CD4-positive, alpha-beta T cell treated with Interleukin-6 at 100 ng/mL for 8 hours (primary cell): ENCODE measurements at regions not wholly inside any gene's neighbourhood (a gene's known extent, or its start where the extent isn't known, plus 50 kb on each side); places are given as distances from the start of the nearest gene placed in this dataset.

Experiments used
- DNase-seq: peaks from one replicate; pipeline ENCODE4 v3.0.0-alpha.2; 2020; ENCODE audit warnings: mixed read lengths, low spot score

DNA sequence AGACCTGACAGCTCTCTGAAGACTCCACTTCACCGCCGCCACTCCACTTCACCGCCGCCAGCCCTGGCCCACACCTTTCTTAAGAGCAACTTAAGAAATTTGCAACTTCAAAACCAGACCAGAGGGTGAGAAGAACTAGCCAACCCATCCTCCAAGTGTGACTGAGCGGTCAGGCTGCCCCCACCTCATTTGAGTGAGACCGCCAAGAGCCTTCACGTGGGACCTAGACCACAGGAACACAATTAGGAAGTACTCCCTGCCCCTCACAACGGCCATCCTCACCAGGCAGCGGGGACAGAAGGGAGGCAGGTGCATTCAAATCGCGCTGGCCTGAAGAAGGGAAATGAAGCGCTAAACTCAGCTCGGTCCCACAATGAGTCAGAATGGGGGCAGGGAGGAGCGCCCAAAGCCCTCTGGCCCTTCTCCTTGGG lies 156.8 kb upstream of the BCL6 start:
- DNase-seq, result no peak

DNA sequence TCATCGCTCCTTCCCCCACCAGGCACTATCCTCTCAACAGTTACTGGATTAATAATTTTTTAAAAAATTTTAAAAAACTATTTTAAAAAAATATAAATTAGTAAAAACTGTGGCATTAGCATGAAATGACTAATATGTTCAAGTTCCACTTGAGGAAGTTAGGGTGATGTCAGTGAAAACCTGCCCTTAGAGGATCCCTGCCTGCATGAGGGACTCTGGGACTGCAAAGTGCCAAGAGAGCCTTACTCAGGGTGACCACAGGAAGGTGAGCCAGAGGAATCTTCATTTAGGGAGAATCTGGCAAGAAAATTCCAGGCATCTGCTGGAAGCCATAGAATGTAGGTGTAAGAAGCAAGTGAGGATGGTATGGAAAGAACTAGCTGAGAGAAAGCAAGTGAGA lies 157.7 kb upstream of the BCL6 start:
- no peak for DNase-seq

DNA sequence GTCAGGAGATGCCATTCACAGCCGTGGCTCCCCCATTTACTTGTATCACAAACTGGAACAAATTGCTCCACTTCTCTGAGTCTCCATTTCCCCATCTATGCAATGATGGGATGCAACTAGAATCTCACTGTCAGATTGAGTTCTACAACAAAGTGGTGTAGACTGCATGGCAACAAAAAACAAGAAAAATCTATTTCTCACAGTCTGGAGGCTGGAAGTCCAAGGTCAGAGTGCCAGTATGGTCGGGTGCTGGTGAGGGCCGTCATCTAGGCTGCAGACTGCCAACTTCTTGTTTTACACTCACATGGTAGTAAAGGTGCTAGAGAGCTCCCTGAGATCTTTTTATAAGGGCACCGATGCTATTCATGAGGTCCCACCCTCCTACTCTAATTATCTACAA lies 158.4 kb upstream of the BCL6 start:
- DNase-seq, result no peak

DNA sequence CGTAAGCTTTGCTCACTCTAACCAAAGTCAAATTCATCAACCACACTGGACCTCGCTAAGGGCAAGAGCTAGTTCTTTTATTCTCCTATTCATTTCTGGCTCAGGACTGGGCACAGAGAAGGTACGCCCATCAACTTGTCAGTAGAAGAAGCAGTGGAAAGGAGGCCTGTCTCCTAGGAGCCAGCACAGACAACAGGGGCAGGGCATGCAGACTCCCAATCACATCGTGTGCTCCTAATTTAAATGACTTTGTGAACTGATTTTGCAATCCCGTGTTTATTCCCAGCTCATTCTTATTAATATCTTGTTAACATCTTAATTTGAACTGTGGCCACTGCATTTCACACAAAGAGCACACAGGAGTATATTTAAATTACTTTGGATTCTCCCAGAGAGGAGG lies 161.1 kb upstream of the BCL6 start:
- DNase-seq, result no peak

DNA sequence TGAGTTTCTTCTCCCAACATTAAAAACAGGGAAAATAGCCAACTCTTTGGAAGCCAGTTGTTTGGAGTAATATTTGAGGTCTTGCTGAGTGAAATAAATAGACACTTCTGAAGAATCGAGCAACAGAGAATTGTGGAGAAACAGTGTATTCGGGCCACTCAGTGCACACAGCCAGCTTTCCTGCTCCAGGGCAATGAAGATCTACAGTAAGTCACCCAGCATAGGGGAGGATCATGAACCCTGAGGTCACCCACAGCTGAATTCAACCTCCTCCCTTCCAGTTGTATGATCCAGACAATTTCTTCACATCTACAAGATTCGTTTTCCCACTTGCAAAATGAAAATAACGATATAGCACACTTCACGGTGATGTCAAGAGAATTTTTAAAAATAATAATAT lies 161.7 kb upstream of the BCL6 start:
- DNase-seq, result no peak

DNA sequence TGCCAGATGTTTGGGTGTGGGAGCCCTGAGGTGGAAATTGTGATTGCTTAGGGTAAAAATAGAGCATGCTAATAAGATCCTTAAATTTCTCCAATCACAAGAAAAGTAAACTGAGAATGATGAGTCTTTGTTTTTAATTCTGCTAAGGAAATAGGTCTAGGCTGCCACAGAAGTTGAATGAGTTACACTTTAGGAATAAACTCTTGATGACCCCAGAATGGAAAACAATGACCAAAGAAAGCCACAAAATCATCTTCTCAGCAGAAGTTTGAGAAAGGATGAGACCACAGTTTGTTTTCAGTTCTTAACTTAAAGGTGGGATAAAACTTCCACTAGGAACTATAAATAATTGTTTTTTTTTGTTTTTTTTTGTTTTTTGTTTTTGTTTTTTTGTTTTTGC lies 164.6 kb upstream of the BCL6 start:
- no peak for DNase-seq

DNA sequence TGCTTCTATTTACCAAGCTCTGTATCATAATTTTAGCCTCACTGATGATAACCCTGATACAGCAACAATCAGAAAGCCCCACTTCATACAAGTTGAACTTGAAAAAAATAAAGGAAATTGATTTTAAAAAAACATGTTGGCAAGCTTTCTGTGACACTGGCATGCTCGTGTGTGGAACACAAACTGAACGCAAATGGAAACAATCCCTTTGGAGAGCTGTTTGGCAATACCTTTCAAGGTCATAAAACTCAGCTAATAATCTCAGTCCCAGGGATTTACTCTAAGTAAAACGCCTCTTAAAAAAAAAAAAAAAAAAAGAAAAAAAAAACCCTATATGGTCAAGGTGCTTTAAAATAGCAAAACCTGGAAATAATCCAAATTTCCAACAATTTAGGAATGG lies 166.7 kb upstream of the BCL6 start:
- DNase-seq, result no peak

DNA sequence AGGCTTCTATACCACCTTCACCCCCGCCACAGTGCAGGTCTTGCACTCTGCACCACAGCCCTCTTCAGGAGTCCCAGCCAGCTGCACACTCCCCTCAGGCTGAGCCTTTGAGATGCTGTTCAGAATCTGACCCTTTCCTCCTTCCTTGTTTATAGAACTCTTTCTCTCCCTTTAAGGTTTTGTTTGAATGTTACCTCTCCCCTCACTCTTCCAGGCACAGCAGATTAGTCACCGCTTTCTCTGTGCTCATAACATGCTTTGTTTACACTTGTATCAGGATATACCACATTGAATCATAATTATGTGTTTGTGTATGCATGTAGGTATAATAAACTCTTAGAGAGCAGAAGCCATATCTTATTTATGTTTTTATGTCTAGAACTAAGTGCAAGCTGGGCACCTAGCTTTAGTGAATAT lies 168.4 kb upstream of the BCL6 start:
- DNase-seq, result no peak

DNA sequence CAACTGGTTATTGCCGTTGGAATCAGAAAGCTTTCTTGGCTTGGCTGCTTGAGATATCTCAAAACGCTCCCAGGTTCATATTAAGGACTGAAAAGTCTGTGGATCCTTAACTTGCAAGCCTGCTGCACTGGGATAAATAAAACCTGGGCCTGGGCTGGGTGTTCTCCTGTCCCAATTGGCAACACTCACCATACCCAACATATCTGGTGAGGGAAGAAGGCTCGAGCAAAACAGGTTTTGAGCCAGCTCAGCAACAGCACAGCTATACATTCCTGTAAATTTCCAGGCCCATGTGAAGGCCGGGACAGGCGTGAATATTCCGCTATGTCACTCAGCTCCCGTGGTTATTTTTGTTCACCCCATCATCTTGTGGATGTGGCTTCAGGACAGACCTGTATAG lies 169.0 kb upstream of the BCL6 start:
- no peak for DNase-seq

DNA sequence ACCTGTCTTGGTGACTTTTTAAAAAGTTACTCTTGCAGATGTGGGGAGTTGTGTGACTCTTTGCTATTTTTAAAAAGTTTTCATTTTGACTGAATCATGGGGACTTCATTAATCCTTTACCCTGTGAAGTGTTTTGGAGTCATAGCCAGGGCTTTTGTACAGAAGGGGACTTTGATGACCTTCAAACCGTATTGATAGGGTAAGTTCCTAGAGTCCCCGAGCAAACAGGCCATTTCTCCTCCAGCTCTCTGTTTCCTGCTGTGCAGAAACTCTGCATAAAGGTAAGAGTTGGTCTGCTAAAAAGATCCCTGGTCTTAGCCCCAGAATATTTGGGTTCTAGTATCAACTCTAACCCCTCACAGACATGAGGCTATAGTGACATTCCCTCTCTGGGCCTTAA lies 170.8 kb upstream of the BCL6 start:
- no peak for DNase-seq

DNA sequence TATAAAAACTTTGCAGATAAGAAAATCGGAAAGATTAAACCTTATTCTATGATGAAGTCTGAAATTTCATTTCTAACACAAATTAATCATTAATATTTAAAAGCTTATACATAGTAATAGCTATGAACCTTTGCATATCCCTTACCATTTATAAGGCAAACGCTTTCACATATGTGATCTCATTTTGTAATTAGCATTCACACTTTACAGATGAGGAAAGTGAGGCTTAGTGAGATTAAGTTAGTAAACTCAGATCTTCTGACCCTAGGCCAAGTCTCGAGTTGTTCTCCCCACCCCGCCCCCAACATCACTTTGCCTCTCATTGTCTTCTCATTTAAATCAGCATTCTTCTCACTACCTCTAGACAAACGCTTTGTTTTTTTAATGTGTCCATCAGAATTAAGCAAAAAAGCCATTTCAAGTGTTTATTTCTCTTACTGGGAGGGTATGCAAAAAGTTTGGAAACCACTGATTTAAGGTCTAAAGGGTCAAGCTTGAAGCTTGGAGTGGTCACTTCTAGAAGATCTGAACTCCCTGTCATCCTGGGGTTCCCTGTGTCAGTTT lies 172.9 kb upstream of the BCL6 start:
- DNase-seq, result no peak

DNA sequence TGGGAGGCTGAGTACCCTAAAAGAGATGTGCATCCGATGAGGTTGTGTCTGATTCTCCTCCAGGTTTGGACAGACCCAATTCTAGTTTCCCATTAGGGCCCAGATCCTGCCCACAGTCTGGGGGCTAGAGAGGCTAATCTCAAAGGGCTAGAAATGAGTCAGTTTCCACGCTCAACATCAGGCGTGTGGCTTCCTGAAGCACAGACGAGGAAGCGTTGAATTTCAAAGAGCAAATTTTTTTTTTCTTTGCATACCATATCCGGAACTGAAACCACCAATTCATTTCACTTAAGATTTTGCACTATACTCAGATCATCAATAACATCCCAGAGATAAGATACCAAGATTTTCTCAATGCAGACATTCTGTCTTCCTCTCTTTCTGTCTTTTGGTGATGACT lies 173.8 kb upstream of the BCL6 start:
- peak; percentile 61 for DNase-seq

DNA sequence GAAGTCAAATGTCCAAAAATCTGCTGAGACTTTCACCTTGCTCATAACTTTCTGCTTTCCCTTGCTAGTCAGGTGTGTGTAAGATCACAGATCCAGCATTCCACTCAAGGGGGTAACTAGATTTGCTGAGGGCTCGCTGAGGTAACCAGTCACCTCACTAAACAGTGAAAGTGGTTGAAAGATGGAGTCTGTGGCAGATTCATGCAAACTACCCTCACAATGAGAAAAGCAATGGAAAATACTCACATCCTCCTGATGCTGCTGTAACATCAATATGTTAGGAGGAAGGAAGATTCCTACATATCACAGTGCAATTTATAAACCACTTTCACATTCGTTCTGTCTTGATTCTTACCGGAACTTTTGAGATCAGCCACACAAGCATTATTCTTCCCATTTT lies 174.3 kb upstream of the BCL6 start:
- DNase-seq, result no peak

DNA sequence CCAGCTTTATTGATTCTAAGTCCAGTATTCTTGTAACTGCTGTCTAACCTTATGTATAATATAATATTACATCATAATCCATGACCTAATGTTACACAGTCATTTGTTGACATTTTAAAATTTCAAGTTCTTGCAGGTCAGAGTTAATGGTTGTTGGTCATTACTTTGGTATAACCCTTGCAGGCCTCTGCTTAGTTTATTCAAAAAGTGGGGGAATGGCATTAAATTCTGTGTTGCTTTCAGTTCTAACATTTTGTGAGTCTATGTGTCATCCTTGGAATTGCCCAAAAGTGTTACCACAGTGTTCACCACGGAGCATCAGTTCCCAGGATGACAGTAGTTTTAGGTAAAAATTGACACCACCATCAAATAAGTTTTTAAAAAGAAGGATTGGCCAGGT lies 174.8 kb upstream of the BCL6 start:
- no peak for DNase-seq

DNA sequence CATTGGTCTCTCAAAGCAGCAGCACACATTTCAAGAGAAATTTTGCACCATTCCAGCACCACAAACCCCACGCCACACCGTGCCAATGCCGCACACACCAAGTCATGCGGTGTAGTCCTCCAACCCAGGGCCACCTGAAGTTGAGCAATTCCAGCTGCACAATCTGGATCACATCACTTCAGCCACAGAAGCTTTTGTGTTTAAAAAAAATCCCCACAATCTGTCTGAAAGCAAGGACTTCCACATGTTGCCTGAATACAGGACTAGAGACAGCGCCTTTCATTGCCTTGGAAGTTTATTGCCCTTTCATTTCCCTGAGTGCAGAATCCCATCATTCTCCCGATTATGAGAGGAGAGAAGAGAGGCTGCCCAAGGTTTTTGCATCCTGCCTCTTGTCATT lies 175.6 kb upstream of the BCL6 start:
- no peak for DNase-seq

DNA sequence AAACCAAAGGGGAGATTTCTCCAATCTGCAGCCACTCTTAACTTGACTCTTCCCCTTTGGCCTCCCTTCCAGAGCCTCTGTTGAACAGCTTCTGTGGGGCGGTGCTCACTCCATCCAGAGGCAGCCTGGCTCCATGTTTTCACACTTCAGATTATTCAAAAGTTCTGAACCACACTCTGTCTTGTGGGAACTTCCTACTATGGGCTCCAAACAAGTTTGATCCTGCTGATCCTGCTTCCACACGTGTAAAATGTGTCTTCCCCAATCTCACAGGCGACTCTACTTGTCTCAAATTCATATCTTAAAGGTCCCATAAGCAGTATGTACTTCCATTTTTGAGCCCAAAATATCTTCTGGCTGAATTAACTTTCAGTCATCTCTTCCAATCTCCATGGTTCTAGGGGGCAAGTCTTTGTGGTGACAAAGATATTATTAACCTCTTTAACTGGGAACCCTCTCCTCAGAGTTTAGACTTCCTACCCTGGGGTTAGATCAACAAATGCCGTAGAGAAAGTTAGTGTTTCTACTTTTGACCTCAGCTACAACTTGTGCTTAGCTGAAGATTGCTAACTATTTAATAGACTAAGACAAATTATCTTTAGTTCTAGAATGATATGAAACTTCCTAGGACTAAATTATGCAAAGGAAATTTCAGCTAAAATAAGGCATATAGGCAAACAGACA lies 176.3 kb upstream of the BCL6 start:
- no peak for DNase-seq

DNA sequence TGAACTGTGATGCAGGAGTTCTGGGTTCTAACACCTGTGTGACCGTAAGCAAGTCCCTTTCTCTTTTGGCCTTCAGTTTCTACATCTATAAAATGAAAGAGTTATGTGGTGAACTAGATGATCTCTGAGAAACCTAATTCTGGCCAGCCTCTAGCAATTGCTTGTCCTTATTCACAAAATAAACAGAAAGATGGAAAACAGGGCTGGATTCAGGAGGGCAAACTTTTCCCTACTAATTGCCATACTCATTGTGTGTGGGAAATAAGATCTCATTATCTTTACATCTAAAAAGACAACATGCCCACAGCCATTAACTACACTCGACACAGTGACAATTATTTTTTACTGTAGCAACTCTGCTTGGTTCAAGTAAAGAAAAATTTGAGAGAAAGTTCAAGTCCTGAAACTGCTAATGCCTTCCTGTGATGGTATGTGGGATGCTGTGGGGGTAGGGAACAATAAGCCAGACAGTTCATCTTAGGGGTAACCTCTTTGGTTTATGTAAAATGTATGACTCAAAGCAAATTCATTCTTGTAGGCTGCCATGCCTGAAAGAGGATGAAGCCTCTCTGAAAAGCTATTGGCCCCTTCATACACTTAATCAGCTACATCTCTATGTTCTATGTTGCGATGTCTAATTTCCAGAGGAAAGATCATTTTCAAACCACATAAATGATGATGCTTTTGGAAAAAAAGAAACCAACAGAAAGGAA lies 177.6 kb upstream of the BCL6 start:
- DNase-seq, result no peak

DNA sequence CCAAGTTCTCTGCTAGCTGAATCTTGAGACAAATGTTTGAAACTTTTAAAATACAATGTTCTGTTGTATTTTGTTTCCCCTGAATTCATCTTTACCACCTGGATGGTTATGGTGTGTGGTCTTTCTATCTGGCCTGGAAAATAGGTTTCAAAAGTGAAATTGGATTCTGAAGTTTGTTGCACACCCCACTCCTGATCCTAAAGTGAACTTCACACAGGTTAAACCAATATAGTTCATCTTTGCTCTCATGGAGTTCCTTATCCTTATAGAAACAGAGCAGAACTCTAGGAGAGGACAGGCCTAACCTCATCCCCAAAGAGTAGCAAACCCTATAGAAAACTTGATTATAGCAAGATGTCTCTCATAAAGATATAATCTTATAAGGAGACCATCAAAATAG lies 179.4 kb upstream of the BCL6 start:
- DNase-seq, result no peak

DNA sequence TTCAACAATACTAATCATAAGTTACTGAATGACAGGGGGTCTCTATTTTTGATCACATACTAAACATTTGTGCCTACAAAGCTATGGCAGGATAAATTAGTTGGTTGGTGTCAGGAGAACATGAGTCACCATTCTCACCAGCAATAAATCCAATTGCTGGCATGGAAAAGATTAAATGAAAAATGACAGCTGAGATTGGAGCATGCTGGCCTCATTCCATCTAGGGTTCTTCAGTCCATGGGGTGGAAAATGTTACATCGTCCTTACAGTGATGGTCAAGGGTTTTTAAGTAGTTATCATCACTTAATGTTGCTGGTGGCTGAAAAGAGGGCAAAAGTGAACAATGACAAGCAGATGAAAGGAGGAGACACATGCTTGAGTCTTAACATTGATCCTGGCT lies 180.1 kb upstream of the BCL6 start:
- no peak for DNase-seq

DNA sequence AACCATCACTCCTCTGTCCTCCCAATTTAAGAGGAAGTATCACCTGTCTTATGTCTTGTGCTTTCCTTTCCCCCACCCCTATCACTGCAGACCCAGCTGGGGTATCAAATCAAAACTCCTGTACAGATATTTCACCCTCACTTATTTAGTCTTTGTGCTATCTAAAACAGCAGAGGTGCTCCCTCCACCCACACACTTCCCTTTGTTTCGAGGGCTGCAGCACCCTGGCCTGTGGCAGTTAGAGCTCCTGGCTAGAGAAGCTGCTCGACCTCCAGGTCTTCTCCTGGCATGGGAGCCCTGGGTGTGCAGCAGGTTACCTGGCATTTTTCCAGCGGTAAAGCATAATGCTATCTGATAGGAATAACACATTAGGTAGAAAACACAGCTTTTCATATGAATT lies 181.4 kb upstream of the BCL6 start:
- no peak for DNase-seq

DNA sequence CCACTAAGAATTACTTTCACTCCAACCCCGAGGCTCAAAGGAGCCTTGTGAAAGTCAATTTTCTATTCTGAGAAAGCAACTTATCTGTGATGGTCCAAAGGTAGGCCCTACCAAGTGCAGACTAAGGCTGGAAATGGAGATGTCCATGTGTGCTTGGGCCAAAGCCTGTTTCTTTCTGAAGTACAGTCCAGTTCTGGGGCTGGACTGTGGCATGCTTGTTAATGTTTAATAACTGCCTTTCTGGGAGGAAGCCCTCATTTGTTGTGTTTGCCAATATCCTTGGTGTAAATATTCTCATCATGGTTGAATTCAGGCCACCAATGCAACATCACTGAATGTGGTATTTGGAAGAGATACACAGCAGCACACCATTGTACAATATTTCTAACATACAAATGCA lies 182.3 kb upstream of the BCL6 start:
- no peak for DNase-seq

DNA sequence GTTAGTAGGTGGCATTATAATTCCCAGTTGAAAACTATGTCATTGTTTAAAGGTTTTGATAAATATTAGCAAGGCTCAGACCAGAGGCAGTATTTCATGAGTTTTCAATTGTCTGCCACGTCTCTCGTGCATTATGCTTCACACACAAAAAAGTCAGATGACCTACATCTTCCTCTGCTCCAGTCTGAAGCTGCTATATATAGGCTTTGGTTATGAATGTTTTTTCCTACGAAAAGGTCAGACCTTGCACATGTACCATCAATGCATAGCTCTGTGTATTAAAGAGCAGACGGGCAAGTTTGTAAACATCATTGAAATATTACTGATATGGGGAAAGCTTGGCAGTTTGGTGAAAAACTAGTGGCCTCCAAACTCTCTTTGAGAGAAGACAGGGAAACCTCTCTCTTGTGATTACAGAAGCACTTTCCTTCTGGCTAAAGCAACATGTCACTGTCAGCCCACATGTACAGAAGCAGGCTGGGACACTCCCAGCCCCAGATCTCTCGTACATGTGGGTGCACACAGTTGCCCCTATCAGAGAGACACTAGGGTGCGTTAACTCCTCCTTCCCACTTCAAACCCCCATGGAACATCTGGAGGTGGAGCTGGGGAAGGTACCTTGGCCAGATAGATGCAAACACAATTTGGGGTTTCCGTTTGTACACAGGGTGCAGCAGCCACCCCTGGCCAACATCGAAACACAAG lies 184.0 kb upstream of the BCL6 start:
- no peak for DNase-seq

DNA sequence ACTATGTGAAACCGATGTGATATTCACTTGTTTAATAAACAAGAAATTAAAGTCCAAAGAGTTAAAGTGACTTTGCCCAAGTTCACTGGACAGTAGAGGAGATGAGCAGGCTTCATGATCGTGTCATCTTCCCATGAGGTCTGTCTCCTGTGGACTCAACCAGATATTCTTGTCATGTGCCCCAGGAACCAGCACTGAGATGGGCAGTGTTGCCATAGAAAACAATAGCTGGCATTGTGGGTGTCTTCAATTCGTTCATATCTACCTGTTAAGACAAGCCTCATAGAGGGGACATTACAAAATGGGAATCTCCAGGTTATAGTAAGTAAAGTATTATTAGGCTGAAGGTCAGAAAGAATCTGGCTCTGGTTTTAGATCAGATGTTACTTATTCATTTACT lies 184.8 kb upstream of the BCL6 start:
- no peak for DNase-seq
